Neural cell (in vitro differentiated cells): ENCODE measurements at regions not wholly inside any gene's neighbourhood (a gene's known extent, or its start where the extent isn't known, plus 50 kb on each side); places are given as distances from the start of the nearest gene placed in this dataset.

ENCODE experiments used
- H2AFZ ChIP-seq: fragments of 200-600, 300-800 bp; sonication (generic), shearing (Covaris generic); 2 replicates; pipeline ENCODE4 v1.6.0; 2014; ENCODE audit warnings: low read depth, mild to moderate bottlenecking, antibody characterized with exemption, low read length, moderate library complexity
- H3F3A ChIP-seq: fragments of 200-600 bp; shearing (Covaris generic); 2 replicates; pipeline ENCODE4 v1.6.1; 2016; ENCODE audit warnings: mild to moderate bottlenecking, moderate library complexity, mixed read lengths, antibody characterized with exemption, low read length; ENCODE audit not compliant: insufficient read depth, poor library complexity, severe bottlenecking
- H3K27ac ChIP-seq: fragments of 200-600, 300-800 bp; sonication (generic), shearing (Covaris generic); 2 replicates; pipeline ENCODE4 v1.5.1; 2014; ENCODE audit warnings: mild to moderate bottlenecking, low read length, moderate library complexity
- H3K27me3 ChIP-seq: fragments of 300-800, 200-600 bp; sonication (generic), shearing (Covaris generic); 2 replicates; pipeline ENCODE4 v1.6.0; 2014; ENCODE audit warnings: mild to moderate bottlenecking, low read depth, low read length, moderate library complexity; ENCODE audit not compliant: insufficient read depth
- H3K36me3 ChIP-seq: fragments of 300-800, 200-600 bp; sonication (generic), shearing (Covaris generic); 2 replicates; pipeline ENCODE4 v1.5.1; 2014; ENCODE audit warnings: mild to moderate bottlenecking, antibody characterized with exemption, low read length, moderate library complexity; ENCODE audit not compliant: insufficient read depth
- H3K4me2 ChIP-seq: fragments of 300-800, 200-600 bp; sonication (generic), shearing (Covaris generic); 2 replicates; pipeline ENCODE4 v1.6.0; 2014; ENCODE audit warnings: mild to moderate bottlenecking, low read length
- H3K4me3 ChIP-seq: fragments of 300-800, 200-600 bp; sonication (generic), shearing (Covaris generic); 2 replicates; pipeline ENCODE4 v1.5.1; 2014; ENCODE audit warnings: mild to moderate bottlenecking, low read length, moderate library complexity
- H3K79me2 ChIP-seq: fragments of 200-600 bp; shearing (Covaris generic); replicated peaks from 2 replicates; pipeline ENCODE4 v1.6.0; 2014; ENCODE audit warnings: mild to moderate bottlenecking, low read length, moderate library complexity; ENCODE audit not compliant: insufficient read depth
- H3K9ac ChIP-seq: fragments of 300-800, 200-600 bp; sonication (generic), shearing (Covaris generic); 2 replicates; pipeline ENCODE4 v1.6.1; 2016; ENCODE audit warnings: mild to moderate bottlenecking, low read length, mixed read lengths
- H3K9me2 ChIP-seq: fragments of 200-600 bp; shearing (Covaris generic); 2 replicates; pipeline ENCODE4 v1.6.1; 2016; ENCODE audit warnings: mild to moderate bottlenecking, low read length, mixed read lengths; ENCODE audit not compliant: insufficient read depth
- H3K9me3 ChIP-seq: fragments of 200-600, 300-800 bp; sonication (generic), shearing (Covaris generic); 2 replicates; pipeline ENCODE4 v1.6.1; 2016; ENCODE audit warnings: mild to moderate bottlenecking, mixed run types, low read length, moderate library complexity, mixed read lengths
- H4K20me1 ChIP-seq: fragments of 200-600 bp; shearing (Covaris generic); 2 replicates; pipeline ENCODE4 v1.6.1; 2016; ENCODE audit warnings: mild to moderate bottlenecking, mixed run types; ENCODE audit not compliant: insufficient read depth
- CTCF ChIP-seq: fragments of 450-650 bp; IDR thresholded peaks from 2 replicates; pipeline ENCODE4 v1.5.1; 2014; ENCODE audit warnings: antibody characterized with exemption, mild to moderate bottlenecking, moderate library complexity; ENCODE audit not compliant: poor library complexity, severe bottlenecking
- EP300 ChIP-seq: fragments of 450-650 bp; conservative IDR thresholded peaks from 2 replicates; pipeline ENCODE4 v1.6.1; 2014; ENCODE audit warnings: antibody characterized with exemption, mild to moderate bottlenecking, moderate library complexity; ENCODE audit not compliant: poor library complexity, severe bottlenecking
- EZH2 ChIP-seq: fragments of 200-600, 300-800 bp; shearing (Covaris generic), sonication (generic); IDR thresholded peaks from 2 replicates; pipeline ENCODE4 v1.6.1; 2014; ENCODE audit warnings: antibody characterized with exemption, low read length, borderline replicate concordance, mild to moderate bottlenecking; ENCODE audit not compliant: insufficient read depth, poor library complexity, severe bottlenecking
- MXI1 ChIP-seq: fragments of 450-650 bp; conservative IDR thresholded peaks from 2 replicates; pipeline ENCODE4 v1.6.1; 2014; ENCODE audit warnings: antibody characterized with exemption, mild to moderate bottlenecking; ENCODE audit not compliant: poor library complexity, severe bottlenecking
- POLR2AphosphoS5 ChIP-seq: IDR thresholded peaks from 2 replicates; pipeline ENCODE4 v1.6.1; 2012
- RAD21 ChIP-seq: fragments of 450-650 bp; conservative IDR thresholded peaks from 2 replicates; pipeline ENCODE4 v1.6.1; 2014; ENCODE audit warnings: antibody characterized with exemption, mild to moderate bottlenecking, moderate library complexity
- REST ChIP-seq: IDR thresholded peaks from 2 replicates; pipeline ENCODE4 v1.6.1; 2012; ENCODE audit warnings: borderline replicate concordance
- SMC3 ChIP-seq: fragments of 450-650 bp; conservative IDR thresholded peaks from 2 replicates; pipeline ENCODE4 v1.6.1; 2014; ENCODE audit warnings: antibody characterized with exemption, mild to moderate bottlenecking, moderate library complexity; ENCODE audit not compliant: poor library complexity
- TAF1 ChIP-seq: IDR thresholded peaks from 2 replicates; pipeline ENCODE4 v1.6.1; 2012; ENCODE audit warnings: low read depth

- no peaks in the 10 kb centered on the region for H3K36me3 ChIP-seq
- no peak overlapping the region for H3K27ac ChIP-seq
- H3K9ac ChIP-seq: no peak overlapping the region
Observed at GRCh38 chr4:189786447-189786846, 154.2 kb upstream of the FRG1 start.

GRCh38 chr4:189787216-189788031, 153.2 kb upstream of the FRG1 start:
- Histone ChIP-seq H3K9me2 (no peaks in the 10 kb centered on the region), H3K4me2 (no peak overlapping the region), H3K9ac (no peak overlapping the region), H3K36me3 (no peaks in the 10 kb centered on the region), H3K27ac (no peak overlapping the region), H2AFZ (no peak overlapping the region), H3K9me3 (no peaks in the 10 kb centered on the region), H3K27me3 (no peaks in the 10 kb centered on the region), H4K20me1 (no peaks in the 10 kb centered on the region), H3K4me3 (no peak overlapping the region), H3F3A (no peaks in the 10 kb centered on the region), H3K79me2 (no peaks in the 10 kb centered on the region)
- TF ChIP-seq SMC3: no peak
- no peak for TF ChIP-seq CTCF
- TF ChIP-seq EP300: no peak
- TF ChIP-seq RAD21: no peak
- no peak for TF ChIP-seq POLR2AphosphoS5
- TF ChIP-seq MXI1: no peak
- TF ChIP-seq TAF1: no peak
- no peak for TF ChIP-seq REST
- TF ChIP-seq EZH2: no peak

More at GRCh38 chr4:189786447-189786846, 154.2 kb upstream of the FRG1 start:
- no peaks in the 10 kb centered on the region for H4K20me1 ChIP-seq
- H3K4me3 ChIP-seq: no peak overlapping the region
- TF ChIP-seq REST (no peak), RAD21 (no peak), POLR2AphosphoS5 (no peak), EP300 (no peak)
- no peaks in the 10 kb centered on the region for H3F3A ChIP-seq
- H2AFZ ChIP-seq: no peak overlapping the region
- H3K9me2 ChIP-seq: no peaks in the 10 kb centered on the region
- no peaks in the 10 kb centered on the region for H3K9me3 ChIP-seq
- H3K27me3 ChIP-seq: no peaks in the 10 kb centered on the region
- H3K79me2 ChIP-seq: no peaks in the 10 kb centered on the region
- H3K4me2 ChIP-seq: no peak overlapping the region
